K562 (cell line): ENCODE measurements at regions not wholly inside any gene's neighbourhood (a gene's known extent, or its start where the extent isn't known, plus 50 kb on each side); places are given as distances from the start of the nearest gene placed in this dataset.

Source experiments
- CHD7 ChIP-seq: fragments of 200-600 bp; sonication (generic); IDR thresholded peaks from one replicate; pipeline ENCODE4 v1.6.1; 2012; ENCODE audit warnings: mild to moderate bottlenecking, low read depth, low read length, inconsistent platforms
- CLOCK ChIP-seq: fragments of 250-450 bp; sonication (Bioruptor Pico); IDR thresholded peaks from 2 replicates; pipeline ENCODE4 v1.4.0; 2020; ENCODE audit warnings: mild to moderate bottlenecking, moderate library complexity, borderline replicate concordance
- KDM1A ChIP-seq, 2 experiments: fragments of 450-650 bp; IDR thresholded peaks; 2 replicates each; pipeline ENCODE4 v1.6.1; 2016; ENCODE audit warnings: mild to moderate bottlenecking in 2 of 2
- KHSRP ChIP-seq: fragments of 450-650 bp; IDR thresholded peaks from 2 replicates; pipeline ENCODE4 v1.6.1; 2017
- KLF13 ChIP-seq: fragments of 450-650 bp; IDR thresholded peaks from 2 replicates; pipeline ENCODE4 v1.6.1; 2016; ENCODE audit warnings: missing genetic modification characterization, low read depth, mild to moderate bottlenecking, missing compliant biosample characterization, moderate library complexity, borderline replicate concordance
- MEF2A ChIP-seq: IDR thresholded peaks from 2 replicates; pipeline ENCODE4 v1.6.1; 2011; ENCODE audit warnings: low read depth, mild to moderate bottlenecking, low read length, moderate library complexity; ENCODE audit not compliant: control insufficient read depth
- NELFE ChIP-seq: IDR thresholded peaks from 2 replicates; pipeline ENCODE4 v1.6.1; 2011; ENCODE audit warnings: mild to moderate bottlenecking; ENCODE audit not compliant: insufficient read depth, insufficient read length
- SREBF1 ChIP-seq: fragments of 150-350 bp; IDR thresholded peaks from 2 replicates; pipeline ENCODE4 v1.6.1; 2014; ENCODE audit warnings: antibody characterized with exemption, low read depth, low read length, borderline replicate concordance
- SRF ChIP-seq, 2 experiments: fragments of 250-450, 450-650 bp in 1 of 2; sonication (Bioruptor Pico) in 1 of 2; sonication (generic) in 1 of 2; formaldehyde crosslinking; IDR thresholded peaks; 2 replicates each; pipeline versions ENCODE4 v1.5.0 to v1.5.1; 2020 to 2022; ENCODE audit warnings: mild to moderate bottlenecking in 1 of 2, missing genetic modification reagents in 1 of 2
- STAT5A ChIP-seq: IDR thresholded peaks from 2 replicates; pipeline ENCODE4 v1.6.1; 2012; ENCODE audit warnings: low read length, inconsistent platforms, borderline replicate concordance
- TOE1 ChIP-seq, 2 experiments: fragments of 450-650 bp in 1 of 2; sonication (generic) in 1 of 2; formaldehyde crosslinking in 1 of 2; IDR thresholded peaks; 2 replicates each; pipeline versions ENCODE4 v1.7.1 to v1.8.0; 2016 to 2022; ENCODE audit warnings: borderline replicate concordance in 2 of 2, mild to moderate bottlenecking in 2 of 2, antibody characterized with exemption in 1 of 2, inconsistent platforms in 1 of 2, low read depth in 1 of 2, missing genetic modification reagents in 1 of 2, moderate library complexity in 1 of 2

GRCh38 chr1:93773049-93773838, 91.6 kb upstream of the BCAR3 start (continued):
- TF ChIP-seq CLOCK (CRISPR knock-in tag) (no peak), CHD7 (no peak), NELFE (no peak), SREBF1 (no peak), KDM1A (IDR thresholded peaks at IDR 0.05) (no peak), MEF2A (no peak), KLF13 (tag) (no peak), SRF (CRISPR knock-in tag; IDR thresholded peaks at IDR 0.05) (no peak), TOE1 (IDR thresholded peaks at IDR 0.05; ENCODE audit: borderline replicate concordance) (no peak), TOE1 (CRISPR knock-in tag; IDR thresholded peaks at IDR 0.05; ENCODE audit: borderline replicate concordance, low read depth) (no peak), KHSRP (no peak), STAT5A (no peak)
